NCI-H1930 (cell line): ENCODE measurements at regions not wholly inside any gene's neighbourhood (a gene's known extent, or its start where the extent isn't known, plus 50 kb on each side); places are given as distances from the start of the nearest gene placed in this dataset.

ENCODE experiments used
- DNase-seq, 2 experiments: peaks; one replicate each; lab custom pipeline; 2025; lab: John Stamatoyannopoulos, UW

- DNase-seq: no peak
These were observed 207.6 kb upstream of the LYZL1 start for GRCh38 chr10:29081231-29081630.

GRCh38 chr10:29081951-29082685 lies 206.8 kb upstream of the LYZL1 start:
- DNase-seq: no peak

GRCh38 chr10:29083096-29083495 lies 205.8 kb upstream of the LYZL1 start:
- no peak for DNase-seq

- DNase-seq: no peak
These were observed 204.1 kb upstream of the LYZL1 start for GRCh38 chr10:29084681-29085307.

GRCh38 chr10:29089091-29089490 lies 199.8 kb upstream of the LYZL1 start:
- no peak for DNase-seq

GRCh38 chr10:29096303-29096824 lies 192.5 kb upstream of the LYZL1 start:
- no peak for DNase-seq

- DNase-seq: no peak
These were observed 190.4 kb upstream of the LYZL1 start for GRCh38 chr10:29098423-29098822.

GRCh38 chr10:29099001-29099400 lies 189.9 kb upstream of the LYZL1 start:
- DNase-seq: no peak

GRCh38 chr10:29099415-29099814 lies 189.5 kb upstream of the LYZL1 start:
- no peak for DNase-seq

- no peak for DNase-seq
These were observed 188.4 kb upstream of the LYZL1 start for GRCh38 chr10:29100505-29100904.

GRCh38 chr10:29102233-29102632 lies 186.6 kb upstream of the LYZL1 start:
- DNase-seq: no peak

- DNase-seq: no peak
These were observed 186.2 kb upstream of the LYZL1 start for GRCh38 chr10:29102636-29103035.

- DNase-seq: no peak
These were observed 184.0 kb upstream of the LYZL1 start for GRCh38 chr10:29104661-29105399.

- no peak for DNase-seq
These were observed 183.2 kb upstream of the LYZL1 start for GRCh38 chr10:29105516-29106215.

GRCh38 chr10:29106287-29106686 lies 182.6 kb upstream of the LYZL1 start:
- DNase-seq: no peak

GRCh38 chr10:29107866-29108498 lies 180.9 kb upstream of the LYZL1 start:
- DNase-seq: no peak

- no peak for DNase-seq
These were observed 178.9 kb upstream of the LYZL1 start for GRCh38 chr10:29109707-29110571.

- no peak for DNase-seq
These were observed 175.8 kb upstream of the LYZL1 start for GRCh38 chr10:29112827-29113615.

- DNase-seq: no peak
These were observed 175.3 kb upstream of the LYZL1 start for GRCh38 chr10:29113616-29113945.

- no peak for DNase-seq
These were observed 174.7 kb upstream of the LYZL1 start for GRCh38 chr10:29114141-29114540.
